Spinal cord (tissue), 9 donors: ENCODE measurements at regions not wholly inside any gene's neighbourhood (a gene's known extent, or its start where the extent isn't known, plus 50 kb on each side); places are given as distances from the start of the nearest gene placed in this dataset.
A peak's percentile ranks its signal among the peaks of the same experiment; 100 is the strongest.

ENCODE experiments used
- DNase-seq, 6 donors: peaks; one replicate each; pipeline versions ENCODE4 v3.0.0 to v3.0.0-alpha.2; 2013 to 2015; ENCODE audit warnings: low spot score in 6 of 6, low read depth in 4 of 6
- H3K27ac ChIP-seq: one replicate; pipeline ENCODE4 v1.5.1; 2013; ENCODE audit warnings: low read depth, low read length, control low read depth
- H3K27me3 ChIP-seq: one replicate; pipeline ENCODE4 v1.6.1; 2013; ENCODE audit warnings: low read length; ENCODE audit not compliant: control insufficient read depth, insufficient read depth
- H3K36me3 ChIP-seq: one replicate; pipeline ENCODE4 v1.6.1; 2013; ENCODE audit warnings: low read length; ENCODE audit not compliant: control insufficient read depth, insufficient read depth
- H3K4me1 ChIP-seq: one replicate; pipeline ENCODE4 v1.6.1; 2013; ENCODE audit warnings: low read length; ENCODE audit not compliant: control insufficient read depth, insufficient read depth
- H3K4me3 ChIP-seq: one replicate; pipeline ENCODE4 v1.5.1; 2013; ENCODE audit warnings: low read depth, low read length, control low read depth
- H3K9me3 ChIP-seq: one replicate; pipeline ENCODE4 v1.6.1; 2013; ENCODE audit warnings: low read length; ENCODE audit not compliant: control insufficient read depth, insufficient read depth
- WGBS: methylation state at CpG from one replicate; pipeline ENCODE4 v1.1.5; 2013; ENCODE audit warnings: missing lambda C conversion rate; ENCODE audit not compliant: insufficient coverage; 5-methylcytosine and 5-hydroxymethylcytosine counted together
- donor health status: healthy.

GRCh38 chr5:116896001-116896400, 321.4 kb upstream of the SEMA6A start:
- no peak for DNase-seq
- H3K27ac ChIP-seq: no peak overlapping the region
- H3K27me3 ChIP-seq: no peaks in the 10 kb centered on the region
- H3K36me3 ChIP-seq: no peaks in the 10 kb centered on the region
- no peaks in the 10 kb centered on the region for H3K4me1 ChIP-seq
- no peak overlapping the region for H3K4me3 ChIP-seq
- H3K9me3 ChIP-seq: no peaks in the 10 kb centered on the region

- Histone ChIP-seq H3K4me1 (no peaks in the 10 kb centered on the region), H3K27ac (no peak overlapping the region), H3K36me3 (no peaks in the 10 kb centered on the region), H3K4me3 (no peak overlapping the region), H3K9me3 (no peaks in the 10 kb centered on the region), H3K27me3 (no peaks in the 10 kb centered on the region)
- DNase-seq: no peak
These were observed 318.4 kb upstream of the SEMA6A start for GRCh38 chr5:116892993-116893392.

GRCh38 chr5:116887104-116887503, 312.5 kb upstream of the SEMA6A start:
- no peaks in the 10 kb centered on the region for H3K36me3 ChIP-seq
- no CpG with 5 or more reads among the region's 1 CpG for WGBS
- no peak overlapping the region for H3K27ac ChIP-seq
- H3K4me3 ChIP-seq: no peak overlapping the region
- no peaks in the 10 kb centered on the region for H3K9me3 ChIP-seq
- no peaks in the 10 kb centered on the region for H3K4me1 ChIP-seq
- DNase-seq: no peak
- H3K27me3 ChIP-seq: no peaks in the 10 kb centered on the region

- Histone ChIP-seq H3K27ac (no peak overlapping the region), H3K36me3 (no peaks in the 10 kb centered on the region), H3K4me3 (no peak overlapping the region), H3K9me3 (no peaks in the 10 kb centered on the region), H3K4me1 (no peaks in the 10 kb centered on the region), H3K27me3 (no peaks in the 10 kb centered on the region)
- DNase-seq: no peak
These were observed 311.2 kb upstream of the SEMA6A start for GRCh38 chr5:116885825-116886224.

- WGBS: 100% methylated on average over 1 of the region's 2 CpGs
- Histone ChIP-seq H3K4me3 (no peak overlapping the region), H3K9me3 (no peaks in the 10 kb centered on the region), H3K27ac (no peak overlapping the region), H3K4me1 (no peaks in the 10 kb centered on the region), H3K27me3 (no peaks in the 10 kb centered on the region), H3K36me3 (no peaks in the 10 kb centered on the region)
- DNase-seq: no peak
These were observed 309.3 kb upstream of the SEMA6A start for GRCh38 chr5:116883875-116884274.

- Histone ChIP-seq H3K4me1 (no peaks in the 10 kb centered on the region), H3K9me3 (no peaks in the 10 kb centered on the region), H3K27ac (no peak overlapping the region), H3K27me3 (no peaks in the 10 kb centered on the region), H3K36me3 (no peaks in the 10 kb centered on the region), H3K4me3 (no peak overlapping the region)
- 84% methylated on average over 2 of the region's 3 CpGs for WGBS
- DNase-seq: no peak
These were observed 307.4 kb upstream of the SEMA6A start for GRCh38 chr5:116881921-116882531.

GRCh38 chr5:116880601-116881000, 306.0 kb upstream of the SEMA6A start:
- Histone ChIP-seq H3K4me1 (no peaks in the 10 kb centered on the region), H3K27ac (no peak overlapping the region), H3K36me3 (no peaks in the 10 kb centered on the region), H3K4me3 (no peak overlapping the region), H3K9me3 (no peaks in the 10 kb centered on the region), H3K27me3 (no peaks in the 10 kb centered on the region)
- WGBS: no CpG with 5 or more reads among the region's 1 CpG
- DNase-seq: peak in 2 of 6 donors; percentile 12 to 69

- DNase-seq: no peak
- H3K9me3 ChIP-seq: no peaks in the 10 kb centered on the region
- H3K4me1 ChIP-seq: no peaks in the 10 kb centered on the region
- H3K4me3 ChIP-seq: no peak overlapping the region
- no peaks in the 10 kb centered on the region for H3K27me3 ChIP-seq
- H3K36me3 ChIP-seq: no peaks in the 10 kb centered on the region
- no peak overlapping the region for H3K27ac ChIP-seq
These were observed 305.5 kb upstream of the SEMA6A start for GRCh38 chr5:116880150-116880549.

- H3K27me3 ChIP-seq: no peaks in the 10 kb centered on the region
- H3K36me3 ChIP-seq: no peaks in the 10 kb centered on the region
- no CpG with 5 or more reads among the region's 3 CpGs for WGBS
- H3K4me1 ChIP-seq: no peaks in the 10 kb centered on the region
- H3K4me3 ChIP-seq: no peak overlapping the region
- no peak for DNase-seq
- H3K9me3 ChIP-seq: no peaks in the 10 kb centered on the region
- H3K27ac ChIP-seq: no peak overlapping the region
These were observed 301.7 kb upstream of the SEMA6A start for GRCh38 chr5:116876240-116876840.

- Histone ChIP-seq H3K4me1 (no peaks in the 10 kb centered on the region), H3K27ac (no peak overlapping the region), H3K27me3 (no peaks in the 10 kb centered on the region), H3K36me3 (no peaks in the 10 kb centered on the region), H3K4me3 (no peak overlapping the region), H3K9me3 (peaks cover 2% of the 10 kb centered on the region)
- peak in 1 of 6 donors; percentile 6 for DNase-seq
- WGBS: no CpG with 5 or more reads among the region's 1 CpG
These were observed 298.4 kb upstream of the SEMA6A start for GRCh38 chr5:116872986-116873385.
